WTC11 (cell line): ENCODE measurements at regions not wholly inside any gene's neighbourhood (a gene's known extent, or its start where the extent isn't known, plus 50 kb on each side); places are given as distances from the start of the nearest gene placed in this dataset.

Experiments used
- ATAC-seq: fragments of 200-7000 bp; cut with Tn5 transposase; 2 replicates; pipeline ENCODE4 v1.10.0; 2021; ENCODE audit warnings: mild to moderate bottlenecking, moderate library complexity
- CTCF ChIA-PET: fragments of 300-600 bp; sonication (Branson Sonifier 250); formaldehyde crosslinking; loops from one replicate; lab custom pipeline; 2021; ENCODE audit warnings: antibody characterized with exemption; lab: Charles Lee
- POLR2A ChIA-PET: fragments of 350-600 bp; sonication (Branson Sonifier 250); formaldehyde crosslinking; loops from one replicate; lab custom pipeline; 2021; ENCODE audit warnings: antibody characterized with exemption; lab: Charles Lee
- DNase-seq: peaks from one replicate; pipeline ENCODE4 v3.0.0; 2021; ENCODE audit warnings: low spot score
- H3K27ac Mint-ChIP-seq: 2 replicates; pipeline ENCODE4 v1.8.0; 2021; ENCODE audit warnings: mixed read lengths
- H3K27me3 Mint-ChIP-seq: 2 replicates; pipeline ENCODE4 v1.8.0; 2021; ENCODE audit warnings: low read depth, mild to moderate bottlenecking, moderate library complexity, mixed read lengths
- H3K36me3 Mint-ChIP-seq: 2 replicates; pipeline ENCODE4 v1.8.0; 2021; ENCODE audit warnings: mixed read lengths
- H3K4me1 Mint-ChIP-seq: 2 replicates; pipeline ENCODE4 v1.8.0; 2022; ENCODE audit warnings: mixed read lengths
- H3K4me3 Mint-ChIP-seq: 2 replicates; pipeline ENCODE4 v1.8.0; 2021; ENCODE audit warnings: mild to moderate bottlenecking, moderate library complexity, mixed read lengths
- H3K9me3 Mint-ChIP-seq: 2 replicates; pipeline ENCODE4 v1.8.0; 2021; ENCODE audit warnings: mixed read lengths
- CBFB ChIP-seq: sonication (generic); formaldehyde crosslinking; IDR thresholded peaks from 2 replicates; pipeline ENCODE4 v1.8.1; 2022; ENCODE audit warnings: mild to moderate bottlenecking, low read depth, missing genetic modification reagents
- CREM ChIP-seq: sonication (generic); formaldehyde crosslinking; IDR thresholded peaks from 2 replicates; pipeline ENCODE4 v1.8.1; 2022; ENCODE audit warnings: mild to moderate bottlenecking, missing genetic modification reagents, moderate library complexity
- CTCF ChIP-seq: fragments of 200-600 bp; IDR thresholded peaks from 2 replicates; pipeline ENCODE4 v1.8.0; 2022; ENCODE audit warnings: antibody characterized with exemption
- ETV6 ChIP-seq: sonication (generic); formaldehyde crosslinking; IDR thresholded peaks from 2 replicates; pipeline ENCODE4 v1.8.1; 2022; ENCODE audit warnings: mild to moderate bottlenecking, missing genetic modification reagents
- GABPB1 ChIP-seq: sonication (generic); formaldehyde crosslinking; IDR thresholded peaks from 2 replicates; pipeline ENCODE4 v1.8.1; 2023; ENCODE audit warnings: mild to moderate bottlenecking, missing genetic modification reagents
- IRF2 ChIP-seq: sonication (generic); formaldehyde crosslinking; IDR thresholded peaks from 2 replicates; pipeline ENCODE4 v1.8.0; 2022; ENCODE audit warnings: low read depth, missing genetic modification reagents, borderline replicate concordance
- KAT7 ChIP-seq: sonication (generic); formaldehyde crosslinking; IDR thresholded peaks from 2 replicates; pipeline ENCODE4 v1.8.1; 2023; ENCODE audit warnings: missing genetic modification reagents, mild to moderate bottlenecking, borderline replicate concordance
- NR2C2 ChIP-seq: sonication (generic); formaldehyde crosslinking; IDR thresholded peaks from 2 replicates; pipeline ENCODE4 v1.8.0; 2022; ENCODE audit warnings: mild to moderate bottlenecking, missing genetic modification reagents
- PREB ChIP-seq: sonication (generic); formaldehyde crosslinking; IDR thresholded peaks from 2 replicates; pipeline ENCODE4 v1.8.1; 2022; ENCODE audit warnings: mild to moderate bottlenecking, missing genetic modification reagents, moderate library complexity, borderline replicate concordance
- TEAD1 ChIP-seq: sonication (generic); formaldehyde crosslinking; IDR thresholded peaks from 2 replicates; pipeline ENCODE4 v1.8.0; 2022; ENCODE audit warnings: mild to moderate bottlenecking, missing genetic modification reagents
- TP53 ChIP-seq: sonication (generic); formaldehyde crosslinking; IDR thresholded peaks from 2 replicates; pipeline ENCODE4 v1.8.1; 2023; ENCODE audit warnings: mild to moderate bottlenecking, missing genetic modification reagents
- USF1 ChIP-seq: sonication (generic); formaldehyde crosslinking; IDR thresholded peaks from 2 replicates; pipeline ENCODE4 v1.8.0; 2022; ENCODE audit warnings: mild to moderate bottlenecking, missing genetic modification reagents
- USF2 ChIP-seq: sonication (generic); formaldehyde crosslinking; IDR thresholded peaks from 2 replicates; pipeline ENCODE4 v1.8.1; 2023; ENCODE audit warnings: mild to moderate bottlenecking, missing genetic modification reagents, moderate library complexity
- ZNF219 ChIP-seq: sonication (generic); formaldehyde crosslinking; IDR thresholded peaks from 2 replicates; pipeline ENCODE4 v1.8.0; 2023; ENCODE audit warnings: missing genetic modification reagents, mild to moderate bottlenecking, borderline replicate concordance
- ZNF317 ChIP-seq: sonication (generic); formaldehyde crosslinking; IDR thresholded peaks from 2 replicates; pipeline ENCODE4 v1.8.1; 2023; ENCODE audit warnings: low read depth, mild to moderate bottlenecking, moderate library complexity, missing genetic modification reagents, borderline replicate concordance
- ZNF416 ChIP-seq: fragments of 250-450 bp; sonication (Bioruptor Pico); IDR thresholded peaks from 2 replicates; pipeline ENCODE4 v1.9.0; 2021; ENCODE audit warnings: mild to moderate bottlenecking, inconsistent platforms
- ZNF425 ChIP-seq: fragments of 250-450 bp; sonication (Bioruptor Pico); conservative IDR thresholded peaks from 2 replicates; pipeline ENCODE4 v1.9.0; 2021; ENCODE audit warnings: mild to moderate bottlenecking
- TF ChIP-seq, protein P1 (sequence below): fragments of 250-450 bp; sonication (Bioruptor Pico); IDR thresholded peaks from 2 replicates; pipeline ENCODE4 v1.9.0; 2021; ENCODE audit warnings: mild to moderate bottlenecking
- TF ChIP-seq, protein P2 (sequence below): sonication (generic); formaldehyde crosslinking; IDR thresholded peaks from 2 replicates; pipeline ENCODE4 v1.8.0; 2023; ENCODE audit warnings: mild to moderate bottlenecking, missing genetic modification reagents
- TF ChIP-seq, protein P3 (sequence below): fragments of 250-450 bp; sonication (Bioruptor Pico); IDR thresholded peaks from 2 replicates; pipeline ENCODE4 v1.8.0; 2021; ENCODE audit warnings: mild to moderate bottlenecking

DNA sequence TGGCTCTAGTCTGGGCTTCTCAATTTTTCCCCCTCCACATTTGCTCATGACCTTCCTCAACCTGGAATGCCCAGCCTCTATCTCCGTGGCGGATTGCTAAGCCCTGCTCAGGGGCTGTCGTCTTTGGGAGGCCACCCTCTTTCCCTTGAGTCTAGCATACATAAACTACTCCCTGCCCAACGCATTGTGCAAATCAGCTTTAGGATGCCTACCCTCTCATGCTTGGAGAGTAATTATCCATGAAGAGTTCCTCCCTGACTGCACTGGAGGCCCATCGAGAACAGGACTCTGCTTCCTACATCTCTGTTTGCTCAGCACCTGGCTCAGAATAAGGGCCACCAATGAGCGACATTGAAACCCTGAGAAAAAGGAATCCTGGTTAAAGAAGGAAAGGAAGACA lies 53.7 kb upstream of the NPAS2 start:
- TF ChIP-seq USF1, result no peak
- TF ChIP-seq, protein P1, sequence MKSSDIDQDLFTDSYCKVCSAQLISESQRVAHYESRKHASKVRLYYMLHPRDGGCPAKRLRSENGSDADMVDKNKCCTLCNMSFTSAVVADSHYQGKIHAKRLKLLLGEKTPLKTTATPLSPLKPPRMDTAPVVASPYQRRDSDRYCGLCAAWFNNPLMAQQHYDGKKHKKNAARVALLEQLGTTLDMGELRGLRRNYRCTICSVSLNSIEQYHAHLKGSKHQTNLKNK (CRISPR knock-in tag), result no peak
- TF ChIP-seq ETV6 (CRISPR knock-in tag), result no peak
- TF ChIP-seq TP53 (CRISPR knock-in tag), result no peak
- TF ChIP-seq USF2 (CRISPR knock-in tag), result no peak
- TF ChIP-seq, protein P2, sequence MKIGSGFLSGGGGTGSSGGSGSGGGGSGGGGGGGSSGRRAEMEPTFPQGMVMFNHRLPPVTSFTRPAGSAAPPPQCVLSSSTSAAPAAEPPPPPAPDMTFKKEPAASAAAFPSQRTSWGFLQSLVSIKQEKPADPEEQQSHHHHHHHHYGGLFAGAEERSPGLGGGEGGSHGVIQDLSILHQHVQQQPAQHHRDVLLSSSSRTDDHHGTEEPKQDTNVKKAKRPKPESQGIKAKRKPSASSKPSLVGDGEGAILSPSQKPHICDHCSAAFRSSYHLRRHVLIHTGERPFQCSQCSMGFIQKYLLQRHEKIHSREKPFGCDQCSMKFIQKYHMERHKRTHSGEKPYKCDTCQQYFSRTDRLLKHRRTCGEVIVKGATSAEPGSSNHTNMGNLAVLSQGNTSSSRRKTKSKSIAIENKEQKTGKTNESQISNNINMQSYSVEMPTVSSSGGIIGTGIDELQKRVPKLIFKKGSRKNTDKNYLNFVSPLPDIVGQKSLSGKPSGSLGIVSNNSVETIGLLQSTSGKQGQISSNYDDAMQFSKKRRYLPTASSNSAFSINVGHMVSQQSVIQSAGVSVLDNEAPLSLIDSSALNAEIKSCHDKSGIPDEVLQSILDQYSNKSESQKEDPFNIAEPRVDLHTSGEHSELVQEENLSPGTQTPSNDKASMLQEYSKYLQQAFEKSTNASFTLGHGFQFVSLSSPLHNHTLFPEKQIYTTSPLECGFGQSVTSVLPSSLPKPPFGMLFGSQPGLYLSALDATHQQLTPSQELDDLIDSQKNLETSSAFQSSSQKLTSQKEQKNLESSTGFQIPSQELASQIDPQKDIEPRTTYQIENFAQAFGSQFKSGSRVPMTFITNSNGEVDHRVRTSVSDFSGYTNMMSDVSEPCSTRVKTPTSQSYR (CRISPR knock-in tag), result no peak
- TF ChIP-seq ZNF425 (CRISPR knock-in tag), result no peak
- no peak for TF ChIP-seq ZNF219 (CRISPR knock-in tag)
- no peak for TF ChIP-seq IRF2 (CRISPR knock-in tag)
- TF ChIP-seq NR2C2 (CRISPR knock-in tag), result no peak
- no peak for TF ChIP-seq GABPB1 (CRISPR knock-in tag)
- no peak for TF ChIP-seq KAT7 (CRISPR knock-in tag)
- no peak for TF ChIP-seq ZNF416 (CRISPR knock-in tag)
- TF ChIP-seq ZNF317 (CRISPR knock-in tag), result no peak
- no peak for TF ChIP-seq CBFB (CRISPR knock-in tag)
- TF ChIP-seq CREM, result no peak
- no peak for TF ChIP-seq TEAD1 (CRISPR knock-in tag)
- TF ChIP-seq CTCF, result no peak
- TF ChIP-seq PREB (CRISPR knock-in tag), result no peak
- TF ChIP-seq, protein P3, sequence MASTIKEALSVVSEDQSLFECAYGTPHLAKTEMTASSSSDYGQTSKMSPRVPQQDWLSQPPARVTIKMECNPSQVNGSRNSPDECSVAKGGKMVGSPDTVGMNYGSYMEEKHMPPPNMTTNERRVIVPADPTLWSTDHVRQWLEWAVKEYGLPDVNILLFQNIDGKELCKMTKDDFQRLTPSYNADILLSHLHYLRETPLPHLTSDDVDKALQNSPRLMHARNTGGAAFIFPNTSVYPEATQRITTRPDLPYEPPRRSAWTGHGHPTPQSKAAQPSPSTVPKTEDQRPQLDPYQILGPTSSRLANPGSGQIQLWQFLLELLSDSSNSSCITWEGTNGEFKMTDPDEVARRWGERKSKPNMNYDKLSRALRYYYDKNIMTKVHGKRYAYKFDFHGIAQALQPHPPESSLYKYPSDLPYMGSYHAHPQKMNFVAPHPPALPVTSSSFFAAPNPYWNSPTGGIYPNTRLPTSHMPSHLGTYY, result no peak
- DNase-seq (no peak), ATAC-seq (no peak)
- ChIA-PET POLR2A (no interaction called here), CTCF (no interaction called here)
- Mint-ChIP-seq H3K36me3 (no peaks in the 10 kb centered on the region), H3K4me3 (no peak overlapping the region), H3K27me3 (no peaks in the 10 kb centered on the region), H3K4me1 (peaks cover 4% of the 10 kb centered on the region; the same call in 1 of the 2 replicates), H3K9me3 (0 out of 2 replicates have a peak, but pooled peaks cover 3% of the 10 kb centered on the region), H3K27ac (no peak overlapping the region)
